Umbilical cord (tissue), 1 donor: ENCODE measurements at regions not wholly inside any gene's neighbourhood (a gene's known extent, or its start where the extent isn't known, plus 50 kb on each side); places are given as distances from the start of the nearest gene placed in this dataset.
"Not testable (repeated sequence)": the region's sequence is repeated elsewhere in the genome, so short reads cannot be mapped to it uniquely, and the experiment has no call there.

Experiments used
- DNase-seq: peaks from one replicate; pipeline ENCODE4 v3.0.0-alpha.2; 2015; ENCODE audit warnings: low spot score

DNA sequence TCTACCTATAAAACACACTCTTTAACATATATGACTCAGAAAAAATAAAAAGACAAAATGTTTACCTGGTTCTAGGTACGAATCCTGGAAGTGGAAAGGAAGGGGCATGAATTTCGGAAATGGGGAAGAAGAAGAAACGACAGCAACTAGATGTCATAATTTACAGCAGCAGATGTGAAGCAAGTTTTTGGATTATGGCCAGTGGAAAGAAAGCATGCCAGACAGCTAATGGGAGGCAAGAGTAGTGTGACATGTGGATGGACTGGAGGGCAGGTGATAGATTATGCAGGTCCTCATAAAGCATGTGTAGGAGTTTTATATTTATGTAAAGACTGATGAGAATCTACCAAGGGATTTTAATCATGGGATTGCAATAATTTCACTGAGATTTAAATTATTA is 279.0 kb upstream of the TACR3 start:
- DNase-seq: no peak

DNA sequence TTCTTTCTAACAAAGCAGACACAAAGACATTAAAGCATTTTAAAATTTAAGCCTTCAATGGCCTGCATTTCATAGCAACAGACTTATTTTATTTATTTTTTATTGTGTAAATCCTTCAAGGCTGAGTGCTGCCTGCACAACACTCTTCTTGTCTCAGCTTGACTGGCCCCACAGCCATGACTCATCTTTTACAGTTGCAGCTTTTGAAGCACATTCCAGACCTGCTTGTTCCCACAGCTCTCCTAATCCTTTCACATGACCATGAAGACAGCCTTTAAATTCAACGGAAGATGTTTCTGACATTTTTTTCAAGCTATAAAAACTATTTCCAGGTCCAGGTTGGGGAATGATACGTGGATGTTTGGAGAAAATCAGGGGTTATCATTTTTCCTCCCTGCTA is 276.9 kb upstream of the TACR3 start:
- DNase-seq: peak; percentile 94

DNA sequence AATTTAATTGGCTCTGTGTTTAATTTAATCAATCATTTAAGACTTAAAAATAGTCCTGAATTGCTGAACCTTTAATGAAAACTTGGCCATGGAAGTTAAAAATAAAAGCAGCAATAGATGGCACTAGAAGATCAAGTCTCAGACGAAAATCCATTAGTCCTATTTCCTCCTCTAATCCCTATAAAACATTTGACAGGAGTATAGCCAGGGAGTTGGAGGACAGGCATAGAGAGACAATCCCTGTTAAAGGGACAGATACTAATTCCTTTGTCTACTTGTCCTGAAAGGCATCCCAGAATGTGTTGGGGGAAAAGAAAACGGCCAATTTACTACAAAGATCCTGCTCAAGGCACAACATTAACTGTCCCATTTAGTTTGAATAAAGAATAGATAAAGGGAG is 276.3 kb upstream of the TACR3 start:
- DNase-seq: peak; percentile 73

DNA sequence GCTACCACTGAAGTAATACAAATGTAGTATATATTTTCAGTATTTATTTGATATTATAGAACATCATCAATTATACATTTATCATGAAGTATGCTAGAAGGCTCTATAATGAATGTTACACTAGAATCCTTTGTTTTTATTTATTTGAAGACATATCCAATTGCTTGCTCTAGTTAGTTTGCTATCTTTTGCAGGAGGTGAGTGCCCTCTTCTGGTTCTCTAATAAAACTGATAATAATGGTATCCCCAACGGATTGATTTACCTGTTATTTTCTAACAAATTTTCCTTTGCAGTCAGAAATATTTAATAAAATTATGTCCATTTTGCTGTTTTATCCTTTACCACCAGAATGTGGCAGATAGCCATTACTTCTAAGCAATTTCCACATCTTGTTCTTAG is 274.3 kb upstream of the TACR3 start:
- DNase-seq: peak; percentile 3

DNA sequence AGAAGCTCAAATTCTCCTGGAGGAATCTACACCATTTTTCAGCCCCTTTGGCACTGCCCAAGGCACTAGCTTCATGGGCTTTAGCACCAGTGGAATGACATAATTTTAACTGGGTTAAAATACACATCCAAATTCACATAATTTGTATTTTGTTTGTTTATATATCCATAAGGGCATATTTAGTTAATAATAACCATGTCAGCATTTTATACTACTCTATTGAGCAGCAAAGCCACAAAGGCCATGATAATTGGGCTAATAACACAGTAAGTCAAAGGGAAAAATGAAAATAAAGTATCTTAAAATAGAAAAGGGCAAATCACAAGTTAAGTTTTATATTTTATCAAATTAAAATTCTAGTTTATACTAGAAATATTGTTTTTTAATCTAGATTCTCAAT is 262.7 kb upstream of the TACR3 start:
- no peak for DNase-seq

DNA sequence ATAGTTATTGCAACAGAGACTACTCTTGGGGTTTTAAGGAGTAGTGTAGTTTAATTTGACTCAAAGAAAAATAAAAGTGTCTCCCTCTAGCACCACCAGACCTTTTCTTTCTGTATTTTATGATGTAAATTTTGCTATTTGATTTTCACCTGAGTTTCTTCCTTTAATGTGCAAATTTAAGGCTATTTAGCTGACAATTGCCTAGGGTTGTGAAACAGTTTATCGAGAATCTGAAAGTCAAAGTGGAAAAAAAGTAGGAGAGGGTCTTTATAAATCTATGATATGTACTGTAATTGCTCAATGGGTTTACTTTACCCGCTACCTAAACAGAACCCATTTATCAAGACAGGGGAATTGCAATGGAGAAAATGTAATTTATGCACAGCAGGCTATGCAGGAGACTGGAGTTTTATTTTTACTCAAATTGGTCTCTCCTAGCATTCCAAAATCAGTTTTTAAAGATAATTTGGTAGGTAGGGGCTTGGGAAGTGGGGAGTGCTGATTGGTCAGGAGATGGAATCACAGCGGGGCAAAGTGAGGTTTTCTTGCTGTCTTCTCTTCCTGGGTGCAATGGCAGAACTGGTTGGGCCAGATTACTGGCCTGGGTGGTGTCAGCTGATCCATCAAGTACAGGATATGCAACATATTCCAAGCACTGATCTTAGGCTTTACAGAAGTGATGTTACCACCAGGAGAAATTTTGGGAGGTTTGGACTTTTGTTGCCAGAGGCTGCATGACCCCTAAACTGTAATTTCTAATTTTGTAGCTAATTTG is 228.6 kb upstream of the TACR3 start:
- DNase-seq: peak; percentile 26

DNA sequence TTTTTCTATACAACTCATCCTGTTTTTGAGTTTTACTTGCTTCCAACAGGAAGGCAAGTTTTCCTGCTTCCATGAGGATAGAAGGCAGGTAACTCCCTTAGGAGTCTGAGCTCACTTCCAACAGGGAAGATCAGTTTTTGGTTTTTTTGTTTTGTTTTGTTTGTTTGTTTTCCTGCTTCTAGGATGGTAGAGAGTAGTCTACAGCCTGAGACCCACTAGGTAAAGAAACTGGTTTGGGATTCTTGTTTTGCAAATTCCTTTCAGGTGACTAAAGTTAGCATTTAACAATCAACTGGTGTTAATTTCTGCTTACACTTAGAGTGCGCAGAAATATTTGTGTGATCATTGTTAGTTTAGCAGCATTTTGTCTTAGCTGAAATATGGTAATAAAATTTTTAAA is 227.8 kb upstream of the TACR3 start:
- DNase-seq: no peak

DNA sequence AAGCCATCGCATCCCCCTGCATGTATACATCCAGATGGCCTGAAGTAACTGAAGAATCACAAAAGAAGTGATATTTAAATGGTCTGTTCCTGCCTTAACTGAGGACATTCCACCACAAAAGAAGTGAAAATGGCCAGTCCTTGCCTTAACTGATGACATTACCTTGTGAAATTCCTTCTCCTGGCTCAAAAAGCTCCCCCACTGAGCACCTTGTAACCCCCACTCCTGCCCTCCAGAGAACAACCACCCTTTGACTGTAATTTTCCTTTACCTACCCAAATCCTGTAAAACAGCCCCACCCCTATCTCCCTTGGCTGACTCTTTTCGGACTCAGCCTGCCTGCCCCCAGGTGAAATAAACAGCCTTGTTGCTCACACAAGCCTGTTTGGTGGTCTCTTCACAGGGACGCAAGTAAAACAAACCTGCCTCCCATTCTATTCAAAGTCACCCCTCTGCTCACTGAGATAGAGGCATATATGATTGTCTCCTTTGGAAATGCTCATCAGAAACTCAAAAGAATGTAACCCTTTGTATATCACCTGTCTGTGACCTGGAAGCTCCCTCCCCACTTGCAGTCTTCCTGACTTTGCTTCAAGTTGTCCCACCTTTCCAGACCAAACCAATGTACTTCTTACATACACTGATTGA is 227.0 kb upstream of the TACR3 start:
- DNase-seq: not testable (repeated sequence)

DNA sequence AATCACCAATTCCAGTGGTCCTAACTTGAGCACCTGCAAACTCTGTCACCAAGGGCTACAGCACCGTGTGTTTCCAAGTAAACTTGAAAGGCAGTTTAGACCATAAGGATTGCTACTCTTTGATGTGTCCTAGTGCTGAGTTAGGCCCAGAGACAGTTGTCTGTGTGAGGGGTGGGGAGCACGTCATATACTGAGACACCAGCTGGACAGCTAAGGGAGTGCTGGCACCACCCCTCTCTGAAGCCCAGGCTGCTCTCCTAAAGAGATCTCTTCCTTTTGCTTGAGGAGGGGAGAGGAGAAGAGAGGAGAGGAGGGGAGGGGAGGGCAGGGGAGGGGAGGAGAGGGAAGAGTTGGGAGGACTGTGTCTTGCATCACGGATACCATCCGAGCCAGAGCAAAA is 218.7 kb upstream of the TACR3 start:
- DNase-seq: no peak

DNA sequence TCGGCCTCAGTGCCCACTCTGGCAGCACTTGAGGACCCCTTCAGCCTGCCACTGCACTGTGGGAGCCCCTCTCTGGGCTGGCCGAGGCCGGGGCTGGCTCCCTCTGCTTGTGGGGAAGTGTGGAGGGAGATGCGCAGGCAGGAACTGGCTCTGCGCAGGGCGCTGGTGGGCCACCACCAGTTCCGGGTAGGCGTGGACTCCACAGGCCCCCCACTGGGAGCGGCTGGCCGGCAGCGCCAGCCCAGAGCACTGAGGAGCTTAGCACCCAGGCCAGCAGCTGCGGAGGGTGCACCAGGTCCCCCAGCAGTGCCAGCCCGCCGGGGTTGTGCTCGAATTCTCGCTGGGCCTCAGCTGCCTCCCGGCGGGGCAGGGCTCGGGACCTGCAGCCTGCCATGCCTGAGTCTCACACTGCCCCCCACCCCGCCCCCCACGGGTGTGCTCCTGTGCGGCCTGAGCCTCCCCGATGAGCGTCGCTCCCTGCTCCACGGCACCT is 216.9 kb upstream of the TACR3 start:
- no peak for DNase-seq

DNA sequence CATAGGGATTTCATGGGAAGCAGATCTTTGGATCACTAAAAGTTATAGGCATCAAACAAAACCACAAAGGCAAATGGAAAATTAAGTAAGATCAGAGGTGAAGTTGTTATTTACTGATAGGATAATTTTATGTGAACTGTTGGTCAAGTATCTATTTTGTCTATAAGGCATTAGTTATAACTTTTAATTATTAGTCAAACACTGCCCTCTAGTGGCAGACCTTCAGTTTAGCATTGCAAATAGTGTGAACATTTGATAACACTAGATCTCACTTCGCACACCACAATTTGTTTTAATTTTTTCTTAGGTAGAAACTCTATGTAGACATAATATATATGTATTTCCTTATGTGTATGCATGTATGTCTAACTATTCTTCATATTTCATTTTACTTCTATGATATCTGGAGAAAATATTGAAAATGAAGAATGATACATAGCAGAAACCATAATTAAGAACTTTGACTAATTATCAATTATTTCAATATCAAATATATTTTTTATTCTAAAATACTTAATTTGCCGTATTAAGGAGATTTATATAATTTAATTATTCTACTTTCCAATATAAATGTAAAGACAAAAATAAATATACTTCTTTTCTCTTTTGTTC is 214.5 kb upstream of the TACR3 start:
- DNase-seq: peak; percentile 48

DNA sequence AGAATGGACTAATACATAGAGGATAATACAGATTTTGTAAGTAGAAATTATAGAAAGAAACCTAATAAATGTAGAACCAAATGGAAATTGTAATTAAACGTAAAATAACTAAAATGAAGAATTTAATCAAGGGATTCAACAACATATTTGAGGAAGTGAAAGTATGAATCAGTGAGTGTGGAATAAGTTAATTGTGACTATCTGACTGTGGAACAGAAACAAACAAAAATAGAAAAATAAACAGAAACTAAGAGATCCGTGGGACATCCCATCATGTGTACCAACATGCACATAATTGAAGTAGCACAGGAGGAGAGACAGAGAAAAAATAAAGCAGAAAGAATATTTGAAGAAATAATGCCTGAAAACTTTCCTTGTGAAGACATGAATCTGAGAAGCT is 208.6 kb upstream of the TACR3 start:
- no peak for DNase-seq

DNA sequence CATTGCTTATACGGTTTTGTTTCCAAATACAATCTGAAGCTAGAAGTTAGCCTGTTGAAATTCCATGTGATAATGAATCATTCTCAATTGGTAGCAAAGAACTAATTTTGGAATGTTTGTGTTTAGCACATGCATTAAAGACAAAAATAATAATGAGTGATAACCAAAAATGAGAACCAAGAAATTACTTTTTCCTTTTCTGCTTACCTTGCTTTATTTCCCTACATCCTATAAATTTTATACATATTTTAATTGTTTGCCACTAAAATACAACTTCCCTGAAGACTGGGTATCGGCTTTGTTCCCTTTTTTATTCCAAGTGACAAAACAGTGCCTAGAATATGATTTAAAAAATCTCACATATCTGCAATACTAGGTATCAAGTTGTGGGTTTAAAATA is 203.8 kb upstream of the TACR3 start:
- DNase-seq: no peak

DNA sequence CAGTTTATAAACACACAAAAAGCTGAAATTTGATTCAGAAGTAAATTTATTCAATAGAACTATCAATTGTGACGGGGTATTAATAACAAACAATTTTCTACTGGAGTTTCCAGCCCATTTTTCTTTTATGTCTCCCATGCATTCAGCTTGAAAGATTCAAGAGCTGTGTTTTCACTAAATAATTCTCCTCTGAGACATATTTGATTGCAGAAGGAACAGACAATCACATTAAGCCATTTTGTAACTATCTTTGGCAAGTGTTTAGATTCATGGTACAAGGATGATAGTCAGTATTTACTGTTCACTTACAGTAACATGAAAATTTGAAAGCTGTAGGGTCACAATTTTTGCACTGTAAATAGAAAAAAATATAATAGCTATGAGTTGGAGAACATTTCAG is 198.4 kb upstream of the TACR3 start:
- no peak for DNase-seq

DNA sequence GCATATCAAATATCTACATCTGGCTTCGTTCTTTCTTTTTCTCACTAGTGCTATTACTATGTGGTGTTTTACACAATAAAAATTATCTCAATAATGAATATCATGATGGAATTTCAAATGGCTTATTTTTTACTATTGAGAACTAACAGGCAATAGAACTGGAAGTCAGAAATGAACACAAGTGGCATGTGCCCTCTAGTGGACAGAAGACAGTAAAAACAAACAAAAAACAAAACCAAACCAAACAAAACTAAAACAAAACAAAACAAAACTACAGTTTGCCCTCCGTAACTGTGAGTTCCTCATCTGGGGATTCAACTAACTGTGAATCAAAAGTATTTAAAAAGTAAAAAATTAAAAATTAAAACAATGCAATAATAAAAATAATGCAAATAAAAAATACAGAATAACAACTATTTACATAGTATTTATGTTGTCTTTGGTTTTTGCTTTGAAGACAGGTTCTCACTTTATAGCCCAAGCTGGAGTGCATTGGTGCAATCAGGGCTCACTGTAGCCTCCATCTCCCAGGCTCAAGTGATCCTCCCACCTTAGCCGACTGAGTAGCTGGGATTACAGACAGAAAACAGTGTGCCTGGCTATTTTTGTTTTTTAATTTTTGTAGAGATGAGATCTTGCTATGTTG is 195.6 kb upstream of the TACR3 start:
- peak; percentile 35 for DNase-seq

DNA sequence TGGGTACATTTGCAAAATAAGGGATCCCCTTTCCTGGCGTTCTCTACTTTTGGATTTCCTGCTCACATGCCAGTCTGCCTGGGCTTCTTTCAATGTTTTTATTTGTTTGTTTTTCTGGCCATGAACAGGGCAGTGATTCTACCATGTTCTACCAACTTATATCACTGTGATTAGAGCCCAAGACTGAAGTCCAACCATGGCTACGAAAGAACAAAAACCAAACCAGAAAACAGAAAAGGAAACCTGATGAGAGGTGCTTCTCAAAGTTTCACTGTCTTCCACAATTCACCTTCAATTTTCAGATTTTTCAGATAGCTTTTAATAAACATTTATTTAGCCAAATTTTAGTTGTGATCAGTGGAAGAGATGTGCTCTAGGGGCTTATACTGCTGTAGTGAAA is 187.6 kb upstream of the TACR3 start:
- no peak for DNase-seq

DNA sequence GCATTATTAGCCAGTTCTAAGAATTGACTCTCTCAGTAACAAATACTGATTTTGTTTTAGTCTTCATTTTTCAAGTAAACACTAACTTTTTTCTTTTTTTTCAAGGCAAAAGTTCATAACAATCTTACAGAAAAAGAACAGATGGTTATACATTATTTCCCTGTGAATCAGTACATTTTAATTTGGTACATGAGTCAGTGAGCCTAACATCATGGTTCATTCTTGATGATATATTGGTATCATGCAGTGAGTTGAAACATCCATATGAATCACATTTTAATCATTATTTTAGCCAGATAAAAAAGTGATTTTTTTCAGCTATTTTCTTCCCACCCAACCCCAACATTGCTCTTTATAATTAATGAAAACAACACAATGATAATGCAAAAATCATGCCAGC is 184.3 kb upstream of the TACR3 start:
- peak; percentile 1 for DNase-seq

DNA sequence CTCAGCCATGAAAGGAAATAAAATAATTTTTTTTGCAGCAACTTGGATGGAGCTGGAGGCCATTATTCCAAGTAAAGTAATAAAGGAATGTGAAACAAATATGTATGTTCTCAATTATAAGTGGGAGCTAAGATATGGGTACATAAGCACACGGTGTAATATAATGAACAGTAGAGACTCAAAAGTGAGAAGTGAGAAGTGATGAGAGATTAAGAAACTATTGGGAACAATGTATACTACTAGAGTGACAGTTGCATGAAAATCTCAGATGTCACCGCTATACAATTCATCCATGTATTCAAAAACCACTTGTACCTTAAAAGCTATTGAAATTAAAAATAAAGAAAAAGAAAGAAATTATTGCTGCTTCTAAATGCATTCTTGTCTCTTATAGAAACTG is 182.9 kb upstream of the TACR3 start:
- DNase-seq: no peak

DNA sequence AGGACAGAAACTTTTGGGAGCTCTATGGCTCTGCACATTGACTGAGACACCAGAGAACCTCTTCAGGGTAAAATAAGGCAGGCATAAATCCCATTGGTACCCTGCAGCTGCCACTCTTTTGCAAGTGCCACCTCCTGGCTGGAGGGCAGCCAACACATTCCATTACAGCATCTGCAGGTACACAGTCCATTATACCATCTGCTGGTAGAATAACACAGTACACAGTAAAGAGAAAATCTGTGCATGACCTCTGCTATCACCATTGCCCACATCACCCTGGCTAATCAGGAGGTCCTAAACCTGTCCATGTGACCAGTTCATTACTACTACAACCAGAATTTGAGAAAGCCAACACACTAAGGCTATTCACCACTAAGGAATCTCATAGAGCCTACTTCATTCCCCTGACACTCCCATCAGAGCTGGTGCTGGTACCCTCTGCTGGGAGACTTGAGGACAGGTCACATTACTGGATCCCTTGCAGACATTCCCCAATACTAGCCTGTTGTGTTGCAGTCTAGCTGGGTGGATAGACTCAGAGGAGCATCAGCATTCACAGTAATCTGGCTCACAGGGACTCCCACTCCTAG is 176.2 kb upstream of the TACR3 start:
- no peak for DNase-seq

DNA sequence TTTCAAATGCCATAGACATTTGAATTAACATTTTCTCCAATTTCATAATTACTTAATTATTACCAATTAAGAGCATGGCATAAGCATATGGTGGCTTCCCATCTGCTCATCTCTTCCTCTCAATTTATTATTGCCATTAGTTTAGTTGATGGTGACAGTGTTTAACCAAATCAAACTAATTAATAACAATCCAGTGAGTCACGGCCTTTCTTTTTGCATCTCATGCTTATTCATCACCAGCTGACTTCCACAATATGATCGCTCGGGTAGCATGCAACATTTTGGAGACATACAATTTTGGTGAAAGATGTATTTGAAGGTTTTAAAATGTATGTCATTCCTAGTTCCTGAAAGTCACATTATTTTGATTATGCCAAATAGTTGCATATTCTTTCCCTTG is 172.8 kb upstream of the TACR3 start:
- DNase-seq: no peak

DNA sequence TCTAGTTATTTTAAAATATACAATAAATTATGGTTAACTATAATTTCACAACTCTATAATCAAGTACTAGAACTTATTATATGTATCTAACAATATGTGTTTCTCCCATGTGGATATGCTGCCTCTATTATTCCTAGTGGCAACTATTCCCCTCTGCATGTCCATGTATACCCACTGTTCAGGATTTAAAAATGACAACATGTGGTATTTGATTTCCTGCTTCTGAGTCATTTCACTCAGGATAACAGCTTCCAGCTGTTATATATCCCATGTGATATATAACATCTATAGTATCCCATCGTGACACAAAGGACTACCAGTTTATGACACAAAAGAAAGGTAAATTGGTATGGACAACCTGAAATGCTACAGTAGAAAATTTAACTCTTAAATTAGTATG is 167.4 kb upstream of the TACR3 start:
- DNase-seq: no peak

DNA sequence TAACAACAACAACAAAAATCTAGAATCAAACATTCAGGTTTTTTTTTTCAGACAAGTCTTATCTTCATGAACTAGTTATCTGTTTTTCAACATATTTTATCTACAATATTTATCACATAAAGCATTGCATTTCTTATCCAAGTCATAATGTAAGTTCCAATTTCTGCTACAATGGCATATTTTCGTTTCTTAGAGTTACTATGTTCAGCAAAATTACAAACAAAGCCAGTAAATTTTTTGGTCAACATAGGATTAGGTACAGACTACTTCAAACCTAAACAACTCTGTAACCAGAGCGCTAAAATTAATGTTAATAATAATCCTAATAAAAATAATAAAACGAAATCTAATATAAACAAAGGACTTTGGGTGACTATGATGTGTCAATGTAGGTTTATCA is 165.4 kb upstream of the TACR3 start:
- DNase-seq: no peak
